Fibroblast of skin of right biceps (primary cell): ENCODE measurements at regions not wholly inside any gene's neighbourhood (a gene's known extent, or its start where the extent isn't known, plus 50 kb on each side); places are given as distances from the start of the nearest gene placed in this dataset.
"Not testable (repeated sequence)": the region's sequence is repeated elsewhere in the genome, so short reads cannot be mapped to it uniquely, and the experiment has no call there.

ENCODE experiments used
- DNase-seq: peaks from one replicate; pipeline ENCODE4 v3.0.0-alpha.2; 2013

- no peak for DNase-seq
Observed at GRCh38 chr11:13782390-13783075, 114.1 kb downstream of the FAR1 start.

DNA sequence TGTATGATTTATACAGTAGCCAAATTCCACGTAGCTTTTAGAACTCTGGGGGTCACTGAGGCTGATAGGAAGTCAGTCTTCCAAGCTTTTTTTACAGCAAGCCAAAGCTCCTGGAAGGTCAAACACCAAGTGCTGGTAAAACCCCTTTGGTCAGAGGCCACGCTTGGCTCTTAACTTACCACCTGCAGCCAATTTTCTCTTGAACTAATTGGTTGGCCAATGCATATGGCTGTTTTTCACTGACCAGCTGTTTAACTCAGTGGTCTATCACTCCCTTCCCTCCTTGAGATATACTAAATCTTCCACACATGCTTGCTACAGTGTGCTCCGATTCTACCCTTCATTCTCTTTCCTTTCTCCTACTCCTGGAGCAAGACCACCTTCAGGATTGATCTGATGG is 116.0 kb downstream of the FAR1 start:
- DNase-seq = no peak

DNA sequence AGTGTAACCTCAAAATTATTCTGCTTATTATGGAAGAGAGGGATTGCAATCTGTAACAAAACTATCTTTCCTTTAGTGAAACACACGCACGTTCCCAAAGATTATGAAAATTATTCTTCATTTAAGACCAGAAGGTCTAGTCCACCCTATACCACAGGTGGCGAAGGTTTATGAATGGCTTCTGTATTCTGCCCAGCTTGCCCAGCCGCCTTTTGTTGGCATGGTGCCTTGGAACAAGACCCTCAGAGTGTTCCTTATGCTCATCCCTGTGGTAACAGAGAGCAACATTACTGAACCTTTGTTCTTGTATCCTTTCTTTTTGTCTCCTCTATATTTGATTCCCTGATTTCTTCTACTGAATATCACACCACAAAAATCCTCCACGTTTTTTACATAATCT is 116.4 kb downstream of the FAR1 start:
- DNase-seq = no peak

DNA sequence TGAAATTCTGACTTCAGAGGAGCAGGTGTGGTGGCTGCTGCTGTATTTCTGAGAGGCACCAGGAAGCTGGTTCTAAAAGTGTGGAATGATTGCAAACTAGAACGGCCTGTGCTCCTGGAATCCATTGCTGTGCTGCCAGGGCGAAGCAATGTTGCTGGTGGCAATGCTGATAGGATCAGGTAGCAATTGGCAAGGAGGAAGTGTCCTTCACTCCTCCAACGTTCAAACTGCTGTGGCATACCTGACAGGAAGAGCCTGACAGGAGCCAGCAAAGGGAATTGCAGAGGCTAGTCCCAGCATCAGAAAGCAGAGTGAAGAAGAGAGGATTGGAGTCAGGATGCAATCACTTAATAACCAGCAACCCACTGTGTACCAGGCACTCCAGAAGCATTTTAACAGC is 118.2 kb downstream of the FAR1 start:
- DNase-seq = no peak

DNA sequence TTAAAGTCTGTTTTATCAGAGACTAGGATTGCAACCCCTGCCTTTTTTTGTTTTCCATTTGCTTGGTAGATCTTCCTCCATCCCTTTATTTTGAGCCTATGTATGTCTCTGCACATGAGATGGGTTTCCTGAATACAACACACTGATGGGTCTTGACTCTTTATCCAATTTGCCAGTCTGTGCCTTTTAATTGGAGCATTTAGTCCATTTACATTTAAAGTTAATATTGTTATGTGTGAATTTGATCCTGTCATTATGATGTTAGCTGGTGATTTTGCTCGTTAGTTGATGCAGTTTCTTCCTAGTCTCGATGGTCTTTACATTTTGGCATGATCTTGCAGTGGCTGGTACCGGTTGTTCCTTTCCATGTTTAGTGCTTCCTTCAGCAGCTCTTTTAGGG is 129.1 kb downstream of the FAR1 start:
- DNase-seq = not testable (repeated sequence)

- no peak for DNase-seq
Observed at GRCh38 chr11:13800901-13801300, 132.4 kb downstream of the FAR1 start.

DNA sequence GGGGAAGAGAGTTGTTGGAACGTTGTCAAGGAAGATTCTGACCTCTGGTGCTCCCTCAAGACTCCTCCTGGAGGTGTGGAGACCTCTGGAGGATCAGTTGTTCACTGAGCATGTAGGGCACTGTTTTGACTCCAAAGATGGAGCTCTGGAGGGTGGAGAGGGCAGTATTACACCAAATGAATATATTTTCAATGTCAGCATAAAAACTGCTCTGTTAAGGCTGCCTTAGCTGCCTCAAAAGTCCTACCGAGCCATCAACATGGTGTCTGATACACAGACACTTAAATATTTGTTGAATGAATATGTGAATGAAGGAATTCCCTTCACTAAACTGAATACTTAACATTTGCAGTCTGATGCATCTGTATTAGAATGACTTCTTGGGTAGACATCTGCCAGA is 144.2 kb upstream of the SPON1 start:
- DNase-seq = no peak

GRCh38 chr11:13826505-13827278 is 135.8 kb upstream of the SPON1 start:
- DNase-seq = no peak

DNA sequence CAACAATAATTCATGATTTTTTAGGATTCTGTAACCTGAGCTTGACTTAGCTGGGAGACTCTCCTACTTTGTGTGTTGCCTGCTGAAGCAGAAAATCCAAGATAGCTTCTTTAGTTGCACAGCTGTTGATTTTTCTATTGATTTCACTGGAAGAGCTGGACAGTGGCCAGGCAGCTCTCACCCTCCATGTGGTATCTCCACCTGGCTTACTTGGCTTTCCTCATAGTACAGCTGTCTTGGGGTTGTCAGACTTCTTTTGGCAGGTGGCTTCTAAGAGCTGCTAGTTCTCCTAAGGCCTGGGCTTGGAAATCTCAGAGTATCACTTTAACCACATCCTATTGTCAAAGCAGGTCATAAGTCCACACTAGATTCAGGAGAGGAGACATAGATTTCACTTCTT is 130.8 kb upstream of the SPON1 start:
- no peak for DNase-seq

GRCh38 chr11:13834463-13834862 is 128.1 kb upstream of the SPON1 start:
- no peak for DNase-seq

GRCh38 chr11:13836666-13837065 is 125.9 kb upstream of the SPON1 start:
- no peak for DNase-seq

DNA sequence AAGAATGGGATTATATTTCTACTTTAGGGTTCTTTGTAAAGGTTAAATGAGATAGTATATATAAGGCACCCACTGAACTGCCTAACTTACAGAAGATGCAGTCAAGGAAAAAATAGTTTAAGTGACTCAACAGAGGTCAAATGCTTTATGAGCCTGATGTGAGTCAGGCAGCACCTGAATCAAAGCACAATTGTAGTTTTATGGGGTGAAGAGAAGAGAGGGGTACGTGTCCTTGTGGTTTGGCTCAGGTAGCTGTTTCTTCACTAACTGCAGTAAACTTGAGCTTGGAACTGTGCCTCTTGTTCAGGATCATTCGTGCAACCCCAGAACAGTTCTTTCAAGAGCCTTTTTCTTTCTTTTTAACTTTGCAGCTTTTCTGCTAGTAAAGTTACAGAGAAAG is 125.2 kb upstream of the SPON1 start:
- DNase-seq = no peak

DNA sequence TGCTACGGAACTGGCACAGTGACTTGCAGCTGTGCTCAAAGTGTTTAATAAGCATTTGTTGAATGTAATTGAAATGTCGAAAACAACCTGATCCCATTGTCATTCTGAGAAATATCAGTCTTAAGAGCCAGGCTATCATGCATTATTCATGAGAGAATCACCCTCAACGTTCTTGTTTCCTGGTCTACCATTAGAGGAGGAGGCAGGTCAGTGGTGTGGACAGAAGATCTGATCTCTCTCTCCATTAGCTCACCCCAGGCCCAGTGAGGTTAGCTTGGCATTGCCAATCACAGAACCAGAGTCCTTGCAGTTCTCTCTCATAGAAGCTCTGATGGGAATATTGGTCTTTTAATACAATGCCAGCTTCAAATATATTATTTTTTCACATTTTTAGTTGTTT is 121.1 kb upstream of the SPON1 start:
- no peak for DNase-seq

DNA sequence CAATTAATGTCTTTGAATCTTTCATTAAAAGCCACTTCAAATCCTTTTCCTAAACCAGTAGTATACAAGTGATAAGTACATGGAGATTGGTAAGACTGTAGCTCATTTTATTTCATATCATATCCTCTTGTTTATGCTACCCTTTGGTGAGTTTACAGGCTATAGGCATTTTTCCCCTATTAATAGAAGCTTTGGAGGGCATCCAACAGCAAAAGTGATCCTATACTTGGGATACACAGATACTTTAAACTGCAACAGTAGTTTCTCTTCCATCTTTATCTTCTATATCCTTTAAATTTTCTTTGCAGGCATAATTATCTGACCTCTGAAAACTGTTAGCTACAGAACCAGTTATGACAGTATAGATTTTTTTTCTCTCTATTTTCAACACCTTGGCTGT is 114.5 kb upstream of the SPON1 start:
- no peak for DNase-seq

- DNase-seq = peak; percentile 1
Observed at GRCh38 chr11:13850231-13851005, 112.1 kb upstream of the SPON1 start.

GRCh38 chr11:13851691-13852090 is 110.8 kb upstream of the SPON1 start:
- DNase-seq = no peak

GRCh38 chr11:13852481-13852880 is 110.0 kb upstream of the SPON1 start:
- no peak for DNase-seq

DNA sequence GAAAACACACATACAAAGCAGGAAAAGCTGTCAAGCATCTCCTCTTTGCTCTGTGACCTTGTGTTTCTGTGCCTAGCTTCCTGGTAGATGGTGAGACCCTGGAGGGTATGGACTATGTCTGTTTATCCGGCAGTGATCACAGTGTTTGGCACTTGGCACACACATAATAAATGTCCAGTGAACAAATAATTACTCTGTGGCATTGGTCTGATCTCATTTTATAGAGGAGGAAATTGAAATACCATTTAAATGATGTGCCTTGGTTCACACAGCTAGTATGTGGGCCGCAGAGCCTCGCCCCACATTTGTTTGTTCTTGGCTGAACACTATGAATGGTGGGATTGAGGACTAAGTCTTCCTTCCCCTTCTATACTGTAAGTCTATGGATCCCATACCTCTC is 104.7 kb upstream of the SPON1 start:
- DNase-seq = no peak

- no peak for DNase-seq
Observed at GRCh38 chr11:13859892-13860291, 102.6 kb upstream of the SPON1 start.

- DNase-seq = no peak
Observed at GRCh38 chr11:13861411-13861810, 101.1 kb upstream of the SPON1 start.

DNA sequence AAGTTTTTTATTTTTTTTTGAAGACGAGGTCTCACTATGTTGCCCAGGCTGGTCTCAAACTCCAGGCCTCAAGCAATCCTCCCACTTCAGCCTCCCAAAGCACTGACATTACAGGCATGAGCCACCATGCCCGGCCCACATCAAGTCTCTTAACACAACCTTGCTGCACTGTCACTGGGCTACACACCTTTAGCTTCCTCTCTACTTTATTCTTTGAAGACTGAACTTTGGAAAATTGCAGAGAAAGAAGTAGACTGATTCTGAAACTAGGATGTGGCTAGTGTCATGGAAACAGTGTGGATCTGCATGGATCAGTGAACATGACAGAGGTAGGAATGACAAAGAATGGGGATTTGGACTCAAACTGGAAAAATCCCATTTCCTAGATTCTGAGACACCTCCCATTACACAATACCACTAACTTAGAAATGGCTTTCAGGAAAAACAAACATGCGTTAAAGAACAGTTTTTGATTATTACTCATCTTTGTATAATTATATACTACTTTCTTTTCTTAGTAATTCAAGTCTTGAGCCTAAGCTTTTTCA is 99.6 kb upstream of the SPON1 start:
- DNase-seq = no peak

- DNase-seq = no peak
Observed at GRCh38 chr11:13868710-13869397, 93.7 kb upstream of the SPON1 start.

DNA sequence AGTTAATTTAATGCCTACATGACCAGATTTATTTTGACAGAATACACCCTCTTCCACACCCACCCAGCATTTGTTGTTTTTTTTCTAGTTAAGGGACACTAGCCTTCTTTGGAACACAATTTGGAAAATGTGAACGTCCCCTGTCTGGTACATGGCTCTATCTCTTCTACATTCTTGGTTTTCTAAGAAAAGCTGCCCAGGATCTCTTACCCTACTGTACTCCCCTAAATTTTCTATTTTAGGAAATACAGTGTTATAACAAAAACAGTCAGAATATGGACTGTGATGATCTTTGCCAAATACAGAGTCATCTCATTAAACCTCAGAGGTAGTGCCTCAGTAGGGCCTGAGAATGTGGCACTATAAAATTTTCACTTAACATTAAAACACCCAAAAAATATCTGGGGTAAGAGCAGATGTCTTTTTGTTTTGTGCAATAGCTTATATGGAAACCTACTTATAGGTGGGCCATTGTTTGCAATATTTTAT is 93.1 kb upstream of the SPON1 start:
- DNase-seq = no peak
